Panc1 (cell line): ENCODE measurements at regions not wholly inside any gene's neighbourhood (a gene's known extent, or its start where the extent isn't known, plus 50 kb on each side); places are given as distances from the start of the nearest gene placed in this dataset.

Experiments used
- ATAC-seq: fragments of 200-7000 bp; cut with Tn5 transposase; 2 replicates; pipeline ENCODE4 v1.9.1; 2020; ENCODE audit warnings: mild to moderate bottlenecking, moderate library complexity
- BruUV-seq: library from RNA; stranded (reverse); fragments of 400-500 nt; replicated peaks from 2 replicates; lab custom pipeline; 2021; lab: Mats Ljungman, UMichigan
- CTCF ChIA-PET: fragments of 300-600 bp; sonication (Branson Sonifier 250); formaldehyde crosslinking; loops from one replicate; lab custom pipeline; 2022; ENCODE audit warnings: antibody characterized with exemption; lab: Charles Lee
- POLR2A ChIA-PET: fragments of 300-600 bp; sonication (Branson Sonifier 250); formaldehyde crosslinking; loops from one replicate; lab custom pipeline; 2022; ENCODE audit warnings: antibody characterized with exemption; lab: Charles Lee
- DNase-seq: peaks from one replicate; pipeline ENCODE4 v3.0.0-alpha.2; 2010; ENCODE audit warnings: low read depth, low spot score
- H3K27ac ChIP-seq: 2 replicates; pipeline ENCODE4 v1.5.1; 2011; ENCODE audit warnings: mild to moderate bottlenecking, low read length, inconsistent platforms
- H3K27me3 ChIP-seq: fragments of 200-500 bp; sonication (Bioruptor generic); 2 replicates; pipeline ENCODE4 v1.6.0; 2014; ENCODE audit warnings: low read length, inconsistent platforms; ENCODE audit not compliant: control insufficient read depth, insufficient read depth
- H3K36me3 ChIP-seq: fragments of 200-500 bp; sonication (Bioruptor generic); 2 replicates; pipeline ENCODE4 v1.5.1; 2014; ENCODE audit warnings: inconsistent platforms, mild to moderate bottlenecking, low read length, moderate library complexity; ENCODE audit not compliant: control insufficient read depth, insufficient read depth
- H3K4me1 ChIP-seq: 2 replicates; pipeline ENCODE4 v1.5.1; 2011; ENCODE audit warnings: inconsistent platforms, mild to moderate bottlenecking, low read length, moderate library complexity; ENCODE audit not compliant: control insufficient read depth, insufficient read depth
- H3K4me3 ChIP-seq, 2 experiments: 2 replicates each; pipeline ENCODE4 v1.5.1; 2011 to 2012; ENCODE audit warnings: low read depth in 2 of 2, low read length in 2 of 2, mild to moderate bottlenecking in 2 of 2, inconsistent platforms in 1 of 2, moderate library complexity in 1 of 2
- H3K9me3 ChIP-seq: fragments of 200-500 bp; sonication (Bioruptor generic); 2 replicates; pipeline ENCODE4 v1.5.1; 2014; ENCODE audit warnings: low read depth, mild to moderate bottlenecking, inconsistent platforms, low read length, moderate library complexity; ENCODE audit not compliant: control insufficient read depth, insufficient read depth
- CTCF ChIP-seq: fragments of 450-650 bp; IDR thresholded peaks from 2 replicates; pipeline ENCODE4 v1.5.1; 2017; ENCODE audit warnings: mild to moderate bottlenecking
- POLR2AphosphoS5 ChIP-seq: IDR thresholded peaks from 2 replicates; pipeline ENCODE4 v1.6.1; 2012; ENCODE audit warnings: mild to moderate bottlenecking, low read depth, low read length, moderate library complexity
- REST ChIP-seq, 2 experiments: IDR thresholded peaks; 2 replicates each; pipeline ENCODE4 v1.6.1; 2011 to 2012; ENCODE audit warnings: low read depth in 2 of 2, control low read depth in 1 of 2, low read length in 1 of 2, mild to moderate bottlenecking in 1 of 2, moderate library complexity in 1 of 2; ENCODE audit not compliant: insufficient read depth in 1 of 2
- SIN3A ChIP-seq: IDR thresholded peaks from 2 replicates; pipeline ENCODE4 v1.6.1; 2012; ENCODE audit warnings: low read depth, mild to moderate bottlenecking, low read length, moderate library complexity, borderline replicate concordance; ENCODE audit not compliant: insufficient read depth
- TCF7L2 ChIP-seq: IDR thresholded peaks from 2 replicates; pipeline ENCODE4 v1.6.1; 2011; ENCODE audit warnings: mild to moderate bottlenecking, low read depth, low read length, inconsistent platforms
- in situ Hi-C: cut with HindIII; loops from 2 replicates; pipeline ENCODE4 v1.10.0; 2016; ENCODE audit warnings: low sequenced_read_pairs, low pct_unique_long_range_greater_than_20kb
- intact Hi-C: fragments of 100-400 bp; cut with micrococcal nuclease; formaldehyde crosslinking; loops from one replicate; pipeline ENCODE4 v1.10.0; 2022; ENCODE audit not compliant: unreplicated experiment

GRCh38 chr14:49461529-49462401, 124.4 kb downstream of the RPS29 start:
- Histone ChIP-seq H3K27ac (no peak overlapping the region), H3K27me3 (peaks cover 2% of the 10 kb centered on the region; the same call in 1 of the 2 replicates), H3K9me3 (no peaks in the 10 kb centered on the region), H3K4me1 (no peaks in the 10 kb centered on the region), H3K36me3 (no peaks in the 10 kb centered on the region), H3K4me3 (no peak overlapping the region)
- POLR2A ChIA-PET = no interaction called here
- BruUV-seq = no TSS peak
- CTCF ChIA-PET = interaction anchor here (0.6 to 1.6 kb wide), 7 partner anchors 9 to 125 kb away, joined by 3 to 9 read pairs (median 4); partner anchors contain the start of gene RPS29
- in situ Hi-C loops (no loop called here), intact Hi-C loops (loop anchor here (2.0 kb wide), 1 partner anchor 35 kb away; no protein-coding TSS in a partner anchor)
- DNase-seq (peak; percentile 20), ATAC-seq (peak; percentile 88)
- no peak for TF ChIP-seq TCF7L2
- peak; percentile 66; the same call in 1 of the 2 replicates for TF ChIP-seq CTCF

DNA sequence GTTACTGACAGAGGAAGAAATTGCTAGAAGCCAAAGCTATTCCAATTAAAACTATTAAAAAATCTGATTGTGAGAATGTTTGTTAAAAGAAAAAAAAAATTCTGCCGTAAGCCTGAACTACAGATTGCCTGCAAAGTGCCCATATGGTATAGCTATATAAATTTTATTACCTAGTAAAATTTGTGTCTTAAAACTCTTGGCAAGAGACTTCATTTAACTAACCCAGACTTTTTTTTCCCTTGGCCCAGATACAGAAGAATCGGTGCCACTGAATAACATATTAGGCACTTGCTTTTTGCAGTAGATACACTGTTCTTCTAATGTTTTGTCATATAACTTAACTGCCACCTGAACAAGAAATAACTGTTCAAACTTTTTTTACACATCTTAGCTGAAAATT, 125.5 kb downstream of the RPS29 start:
- Histone ChIP-seq H3K9me3 (no peaks in the 10 kb centered on the region), H3K27me3 (peaks cover 2% of the 10 kb centered on the region; the same call in 1 of the 2 replicates), H3K4me3 (no peak overlapping the region), H3K27ac (no peak overlapping the region), H3K4me1 (no peaks in the 10 kb centered on the region), H3K36me3 (no peaks in the 10 kb centered on the region)
- BruUV-seq = no TSS peak
- ATAC-seq = no peak
- TF ChIP-seq SIN3A = no peak
- no peak for TF ChIP-seq REST (IDR thresholded peaks at IDR 0.05; ENCODE audit: insufficient read depth in 1 of 2, low read depth in 2 of 2, low read length in 1 of 2)
- TF ChIP-seq CTCF = no peak
- TF ChIP-seq TCF7L2 = no peak
- TF ChIP-seq POLR2AphosphoS5 = no peak
- no peak for DNase-seq
- in situ Hi-C loops = no loop called here
- intact Hi-C loops = no loop called here
- POLR2A ChIA-PET = no interaction called here
- CTCF ChIA-PET = interaction anchor here (1.3 to 1.6 kb wide), 2 partner anchors 37 to 90 kb away, joined by 7 to 9 read pairs; no protein-coding TSS in a partner anchor
